ENCODE measurements at regions not wholly inside any gene's neighbourhood (a gene's known extent, or its start where the extent isn't known, plus 50 kb on each side); places are given as distances from the start of the nearest gene placed in this dataset.

DNA sequence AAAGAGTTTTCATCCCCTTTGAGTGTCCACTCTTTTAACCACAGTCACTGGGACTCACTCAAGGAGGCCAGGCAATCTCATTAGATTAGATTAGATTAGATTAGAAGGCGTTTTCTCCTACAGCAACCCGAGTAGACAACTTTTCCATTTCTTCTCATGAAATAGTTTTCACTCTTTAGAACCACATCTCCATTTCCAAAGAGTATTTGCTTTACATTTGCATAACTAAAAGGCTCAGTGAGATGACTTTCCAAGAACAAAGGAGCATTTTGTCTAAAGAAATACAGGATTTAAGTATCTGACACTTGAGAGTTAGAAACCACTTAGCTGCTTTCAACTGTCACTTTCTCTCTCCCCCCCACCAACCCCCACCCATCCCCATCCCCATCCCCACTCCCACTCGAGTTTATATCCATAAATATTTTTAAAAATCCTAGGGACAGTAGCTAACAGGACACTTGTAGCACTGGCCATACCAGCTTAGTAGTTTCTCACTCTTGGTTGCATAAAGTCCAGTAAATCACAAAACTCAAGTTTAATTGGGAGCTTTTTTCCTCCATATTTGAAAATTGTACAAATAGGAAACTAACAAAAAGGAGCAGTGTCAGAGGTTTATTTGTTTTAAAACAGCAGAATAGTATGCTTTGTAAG is 2202.9 kb upstream of the WWC1 start:
- TF ChIP-seq, protein P1, sequence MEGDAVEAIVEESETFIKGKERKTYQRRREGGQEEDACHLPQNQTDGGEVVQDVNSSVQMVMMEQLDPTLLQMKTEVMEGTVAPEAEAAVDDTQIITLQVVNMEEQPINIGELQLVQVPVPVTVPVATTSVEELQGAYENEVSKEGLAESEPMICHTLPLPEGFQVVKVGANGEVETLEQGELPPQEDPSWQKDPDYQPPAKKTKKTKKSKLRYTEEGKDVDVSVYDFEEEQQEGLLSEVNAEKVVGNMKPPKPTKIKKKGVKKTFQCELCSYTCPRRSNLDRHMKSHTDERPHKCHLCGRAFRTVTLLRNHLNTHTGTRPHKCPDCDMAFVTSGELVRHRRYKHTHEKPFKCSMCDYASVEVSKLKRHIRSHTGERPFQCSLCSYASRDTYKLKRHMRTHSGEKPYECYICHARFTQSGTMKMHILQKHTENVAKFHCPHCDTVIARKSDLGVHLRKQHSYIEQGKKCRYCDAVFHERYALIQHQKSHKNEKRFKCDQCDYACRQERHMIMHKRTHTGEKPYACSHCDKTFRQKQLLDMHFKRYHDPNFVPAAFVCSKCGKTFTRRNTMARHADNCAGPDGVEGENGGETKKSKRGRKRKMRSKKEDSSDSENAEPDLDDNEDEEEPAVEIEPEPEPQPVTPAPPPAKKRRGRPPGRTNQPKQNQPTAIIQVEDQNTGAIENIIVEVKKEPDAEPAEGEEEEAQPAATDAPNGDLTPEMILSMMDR (IDR thresholded peaks at IDR 0.05; ENCODE audit: poor library complexity) = no peak
- TF ChIP-seq EZH2 (IDR thresholded peaks at IDR 0.05; ENCODE audit: borderline replicate concordance) (no peak), EZH2phosphoT487 (IDR thresholded peaks at IDR 0.05; ENCODE audit: low read depth, severe bottlenecking, unreplicated experiment) (no peak)

Data from hepatocyte (in vitro differentiated cells).